Anterior cingulate cortex (tissue), 58 donors: ENCODE measurements at regions not wholly inside any gene's neighbourhood (a gene's known extent, or its start where the extent isn't known, plus 50 kb on each side); places are given as distances from the start of the nearest gene placed in this dataset.

Source experiments
- DNase-seq, 58 donors: peaks; one replicate each; lab custom pipeline; 2025; lab: John Stamatoyannopoulos, UW

- no peak for DNase-seq
Measured at GRCh38 chr2:59727121-59727590, 826.3 kb downstream of the BCL11A start.

GRCh38 chr2:59726228-59727120 is 827.0 kb downstream of the BCL11A start:
- no peak for DNase-seq

GRCh38 chr2:59724746-59725145 is 828.7 kb downstream of the BCL11A start:
- no peak for DNase-seq

- no peak for DNase-seq
Measured at GRCh38 chr2:59720296-59720866, 833.1 kb downstream of the BCL11A start.

- DNase-seq: no peak
Measured at GRCh38 chr2:59713577-59713976, 839.9 kb downstream of the BCL11A start.

- no peak for DNase-seq
Measured at GRCh38 chr2:59711121-59711520, 842.3 kb downstream of the BCL11A start.

GRCh38 chr2:59706729-59707128 is 846.7 kb downstream of the BCL11A start:
- DNase-seq: peak in 1 of 58 donors; percentile 7

- DNase-seq: no peak
Measured at GRCh38 chr2:59703796-59704195, 849.7 kb downstream of the BCL11A start.

GRCh38 chr2:59702026-59702425 is 851.4 kb downstream of the BCL11A start:
- no peak for DNase-seq

GRCh38 chr2:59701271-59701994 is 852.0 kb downstream of the BCL11A start:
- DNase-seq: no peak

- no peak for DNase-seq
Measured at GRCh38 chr2:59694176-59694575, 859.3 kb downstream of the BCL11A start.

GRCh38 chr2:59693231-59693959 is 860.1 kb downstream of the BCL11A start:
- DNase-seq: no peak

- no peak for DNase-seq
Measured at GRCh38 chr2:59691518-59692190, 861.8 kb downstream of the BCL11A start.

GRCh38 chr2:59690849-59691248 is 862.6 kb downstream of the BCL11A start:
- no peak for DNase-seq

GRCh38 chr2:59684771-59685166 is 868.7 kb downstream of the BCL11A start:
- DNase-seq: no peak

- DNase-seq: no peak
Measured at GRCh38 chr2:59684116-59684770, 869.2 kb downstream of the BCL11A start.

- DNase-seq: no peak
Measured at GRCh38 chr2:59680863-59681262, 872.6 kb downstream of the BCL11A start.

- no peak for DNase-seq
Measured at GRCh38 chr2:59677158-59677557, 876.3 kb downstream of the BCL11A start.

- DNase-seq: no peak
Measured at GRCh38 chr2:59674100-59674499, 879.4 kb downstream of the BCL11A start.
